Progenitor cell of endocrine pancreas (in vitro differentiated cells): ENCODE measurements at regions not wholly inside any gene's neighbourhood (a gene's known extent, or its start where the extent isn't known, plus 50 kb on each side); places are given as distances from the start of the nearest gene placed in this dataset.

Experiments
- DNase-seq: peaks from one replicate; pipeline ENCODE4 v3.0.0; 2021; ENCODE audit warnings: low spot score; ENCODE audit not compliant: unreplicated experiment
- H3K27ac Mint-ChIP-seq: 2 replicates; pipeline ENCODE4 v1.8.0; 2021; ENCODE audit warnings: mild to moderate bottlenecking, moderate library complexity, mixed read lengths
- H3K27me3 Mint-ChIP-seq: 2 replicates; pipeline ENCODE4 v1.8.0; 2021; ENCODE audit warnings: mixed read lengths
- H3K36me3 Mint-ChIP-seq: 2 replicates; pipeline ENCODE4 v1.8.0; 2022; ENCODE audit warnings: mixed read lengths; ENCODE audit not compliant: insufficient read depth
- H3K4me1 Mint-ChIP-seq: 2 replicates; pipeline ENCODE4 v1.8.0; 2021; ENCODE audit warnings: low read depth, mixed read lengths
- H3K4me3 Mint-ChIP-seq: 2 replicates; pipeline ENCODE4 v1.8.0; 2021; ENCODE audit warnings: low read depth, mild to moderate bottlenecking, moderate library complexity, mixed read lengths
- H3K9me3 Mint-ChIP-seq: 2 replicates; pipeline ENCODE4 v1.8.0; 2021; ENCODE audit warnings: low read depth, mixed read lengths
- TF ChIP-seq, protein P1 (sequence below): fragments of 200-600 bp; sonication (generic); IDR thresholded peaks from one replicate; pipeline ENCODE4 v1.5.0; 2021; ENCODE audit warnings: antibody characterized with exemption, mild to moderate bottlenecking; ENCODE audit not compliant: unreplicated experiment

- Mint-ChIP-seq H3K27me3 (no peaks in the 10 kb centered on the region), H3K9me3 (peaks cover 4% of the 10 kb centered on the region), H3K27ac (no peak overlapping the region), H3K4me3 (no peak overlapping the region), H3K4me1 (peaks cover 4% of the 10 kb centered on the region), H3K36me3 (peaks cover 1% of the 10 kb centered on the region)
- TF ChIP-seq, protein P1, sequence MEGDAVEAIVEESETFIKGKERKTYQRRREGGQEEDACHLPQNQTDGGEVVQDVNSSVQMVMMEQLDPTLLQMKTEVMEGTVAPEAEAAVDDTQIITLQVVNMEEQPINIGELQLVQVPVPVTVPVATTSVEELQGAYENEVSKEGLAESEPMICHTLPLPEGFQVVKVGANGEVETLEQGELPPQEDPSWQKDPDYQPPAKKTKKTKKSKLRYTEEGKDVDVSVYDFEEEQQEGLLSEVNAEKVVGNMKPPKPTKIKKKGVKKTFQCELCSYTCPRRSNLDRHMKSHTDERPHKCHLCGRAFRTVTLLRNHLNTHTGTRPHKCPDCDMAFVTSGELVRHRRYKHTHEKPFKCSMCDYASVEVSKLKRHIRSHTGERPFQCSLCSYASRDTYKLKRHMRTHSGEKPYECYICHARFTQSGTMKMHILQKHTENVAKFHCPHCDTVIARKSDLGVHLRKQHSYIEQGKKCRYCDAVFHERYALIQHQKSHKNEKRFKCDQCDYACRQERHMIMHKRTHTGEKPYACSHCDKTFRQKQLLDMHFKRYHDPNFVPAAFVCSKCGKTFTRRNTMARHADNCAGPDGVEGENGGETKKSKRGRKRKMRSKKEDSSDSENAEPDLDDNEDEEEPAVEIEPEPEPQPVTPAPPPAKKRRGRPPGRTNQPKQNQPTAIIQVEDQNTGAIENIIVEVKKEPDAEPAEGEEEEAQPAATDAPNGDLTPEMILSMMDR, result peak; percentile 91
- peak; percentile 15 for DNase-seq
Measured at GRCh38 chr9:32251539-32251938, 132.9 kb upstream of the ACO1 start.

DNA sequence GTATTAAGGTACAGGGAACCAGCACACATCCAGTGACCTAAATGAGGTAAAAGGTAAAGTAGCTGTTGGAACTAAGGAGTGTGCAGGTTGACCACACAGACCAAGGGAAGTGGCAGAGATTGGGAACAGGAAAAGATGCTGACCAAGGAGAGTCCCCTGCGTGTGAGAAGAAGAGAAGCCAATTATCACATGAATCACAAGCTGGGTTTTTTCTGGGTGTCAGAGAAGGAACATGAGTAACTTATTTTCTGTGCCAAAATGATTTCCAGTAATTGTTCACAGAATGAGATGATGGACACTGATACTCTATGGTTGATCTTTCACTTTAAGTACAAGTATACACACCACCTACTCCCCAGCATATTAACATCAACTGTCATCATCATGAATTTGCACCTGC is 130.7 kb upstream of the ACO1 start:
- peaks cover 1% of the 10 kb centered on the region for H3K36me3 Mint-ChIP-seq
- H3K27ac Mint-ChIP-seq, result no peak overlapping the region
- DNase-seq, result no peak
- H3K4me3 Mint-ChIP-seq, result no peak overlapping the region
- H3K27me3 Mint-ChIP-seq, result no peaks in the 10 kb centered on the region
- peaks cover 3% of the 10 kb centered on the region for H3K4me1 Mint-ChIP-seq
- TF ChIP-seq, protein P1, result no peak
- peaks cover 4% of the 10 kb centered on the region for H3K9me3 Mint-ChIP-seq

GRCh38 chr9:32255026-32255425 is 129.4 kb upstream of the ACO1 start:
- no peak overlapping the region for H3K4me3 Mint-ChIP-seq
- TF ChIP-seq, protein P1, result no peak
- H3K4me1 Mint-ChIP-seq, result peaks cover 3% of the 10 kb centered on the region
- H3K27ac Mint-ChIP-seq, result no peak overlapping the region
- peaks cover 4% of the 10 kb centered on the region for H3K9me3 Mint-ChIP-seq
- H3K36me3 Mint-ChIP-seq, result peaks cover 1% of the 10 kb centered on the region
- H3K27me3 Mint-ChIP-seq, result no peaks in the 10 kb centered on the region
- no peak for DNase-seq

DNA sequence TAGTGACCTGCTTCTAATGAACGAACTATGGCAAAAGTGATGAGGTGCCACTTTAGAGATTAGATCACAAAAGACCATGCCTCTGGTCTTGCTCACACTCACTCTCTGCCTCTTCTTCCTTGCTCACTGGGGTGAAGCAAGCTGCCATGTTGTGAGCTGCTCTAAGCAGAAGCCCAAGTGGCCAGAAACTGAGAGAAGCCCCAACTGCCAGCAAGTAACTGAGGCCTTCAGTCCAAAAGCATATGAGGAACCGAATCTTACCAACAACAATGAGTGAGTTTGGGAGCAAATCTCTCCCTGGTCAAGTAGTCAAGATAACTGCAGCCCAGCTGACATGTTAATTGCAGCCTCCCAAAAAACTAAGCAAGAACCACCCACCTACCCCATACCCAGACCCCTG is 126.0 kb upstream of the ACO1 start:
- no peak for DNase-seq
- Mint-ChIP-seq H3K9me3 (peaks cover 4% of the 10 kb centered on the region), H3K36me3 (peaks cover 1% of the 10 kb centered on the region), H3K4me3 (no peak overlapping the region), H3K27ac (no peak overlapping the region), H3K4me1 (peaks cover 3% of the 10 kb centered on the region), H3K27me3 (no peaks in the 10 kb centered on the region)
- TF ChIP-seq, protein P1, result no peak

GRCh38 chr9:32260151-32260862 is 124.1 kb upstream of the ACO1 start:
- no peaks in the 10 kb centered on the region for H3K9me3 Mint-ChIP-seq
- no peak overlapping the region for H3K27ac Mint-ChIP-seq
- no peaks in the 10 kb centered on the region for H3K27me3 Mint-ChIP-seq
- DNase-seq, result no peak
- no peaks in the 10 kb centered on the region for H3K36me3 Mint-ChIP-seq
- H3K4me1 Mint-ChIP-seq, result peaks cover 3% of the 10 kb centered on the region
- no peak overlapping the region for H3K4me3 Mint-ChIP-seq
- TF ChIP-seq, protein P1, result no peak
